ENCODE measurements at regions not wholly inside any gene's neighbourhood (a gene's known extent, or its start where the extent isn't known, plus 50 kb on each side); places are given as distances from the start of the nearest gene placed in this dataset.

DNA sequence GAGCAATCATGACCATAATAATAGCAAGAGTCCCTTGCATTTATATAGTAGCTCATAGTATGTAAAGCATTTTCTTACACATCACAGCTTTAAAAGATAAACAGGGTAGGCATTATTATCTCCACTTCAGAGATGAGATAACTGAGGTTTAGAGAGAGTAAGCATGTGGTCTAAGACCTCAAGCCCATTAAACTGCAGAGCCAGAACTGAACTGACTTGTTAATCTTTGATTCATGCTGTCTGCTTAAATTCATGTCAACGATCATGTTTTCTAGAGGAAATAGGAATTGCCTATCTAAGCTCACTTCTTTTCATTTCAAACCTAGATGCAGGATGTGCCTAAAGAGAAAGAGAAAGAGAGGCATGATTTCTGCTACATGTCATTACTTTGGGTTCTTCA lies 524.8 kb downstream of the PTPRC start:
- DNase-seq (ENCODE audit: low read depth, low spot score) = no peak
- Histone ChIP-seq H3K27ac (ENCODE audit: low read length) (no peak overlapping the region), H3K4me1 (ENCODE audit: control insufficient read depth, insufficient read depth, low read length) (peaks cover 2% of the 10 kb centered on the region; the same call in 1 of the 2 replicates), H3K27me3 (ENCODE audit: control insufficient read depth, insufficient read depth, low read length) (no peaks in the 10 kb centered on the region), H3K4me3 (ENCODE audit: low read length) (no peak overlapping the region), H3K9me3 (ENCODE audit: control insufficient read depth, insufficient read depth, low read length) (no peaks in the 10 kb centered on the region), H3K36me3 (ENCODE audit: control insufficient read depth, insufficient read depth, low read length) (no peaks in the 10 kb centered on the region)
- WGBS (ENCODE audit: insufficient coverage, insufficient read length) = no CpG with 5 or more reads among the region's 1 CpG

DNA sequence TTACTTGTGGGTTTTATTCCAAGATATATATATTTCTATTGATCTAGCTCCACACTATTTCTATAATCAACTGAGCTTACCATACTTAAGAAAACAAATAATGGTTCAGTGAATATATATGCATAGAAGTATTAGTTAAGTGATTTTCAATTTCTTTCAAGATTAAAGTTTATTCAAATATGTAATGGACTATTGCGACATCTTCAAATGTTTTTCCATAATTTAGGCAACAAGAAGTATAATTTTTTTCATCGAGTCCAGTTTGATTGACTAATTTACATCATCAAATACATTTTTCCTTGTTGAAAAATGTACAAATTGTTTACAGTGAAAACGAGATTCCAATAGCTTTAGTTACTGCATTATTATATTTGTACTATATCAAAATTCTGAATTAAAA lies 528.6 kb downstream of the PTPRC start:
- Histone ChIP-seq H3K9me3 (ENCODE audit: control insufficient read depth, insufficient read depth, low read length) (no peaks in the 10 kb centered on the region), H3K27ac (ENCODE audit: low read length) (no peak overlapping the region), H3K27me3 (ENCODE audit: control insufficient read depth, insufficient read depth, low read length) (no peaks in the 10 kb centered on the region), H3K4me1 (ENCODE audit: control insufficient read depth, insufficient read depth, low read length) (no peaks in the 10 kb centered on the region), H3K36me3 (ENCODE audit: control insufficient read depth, insufficient read depth, low read length) (no peaks in the 10 kb centered on the region), H3K4me3 (ENCODE audit: low read length) (no peak overlapping the region)
- DNase-seq (ENCODE audit: low read depth, low spot score) = no peak
- no CpG with 5 or more reads among the region's 3 CpGs for WGBS (ENCODE audit: insufficient coverage, insufficient read length)

DNA sequence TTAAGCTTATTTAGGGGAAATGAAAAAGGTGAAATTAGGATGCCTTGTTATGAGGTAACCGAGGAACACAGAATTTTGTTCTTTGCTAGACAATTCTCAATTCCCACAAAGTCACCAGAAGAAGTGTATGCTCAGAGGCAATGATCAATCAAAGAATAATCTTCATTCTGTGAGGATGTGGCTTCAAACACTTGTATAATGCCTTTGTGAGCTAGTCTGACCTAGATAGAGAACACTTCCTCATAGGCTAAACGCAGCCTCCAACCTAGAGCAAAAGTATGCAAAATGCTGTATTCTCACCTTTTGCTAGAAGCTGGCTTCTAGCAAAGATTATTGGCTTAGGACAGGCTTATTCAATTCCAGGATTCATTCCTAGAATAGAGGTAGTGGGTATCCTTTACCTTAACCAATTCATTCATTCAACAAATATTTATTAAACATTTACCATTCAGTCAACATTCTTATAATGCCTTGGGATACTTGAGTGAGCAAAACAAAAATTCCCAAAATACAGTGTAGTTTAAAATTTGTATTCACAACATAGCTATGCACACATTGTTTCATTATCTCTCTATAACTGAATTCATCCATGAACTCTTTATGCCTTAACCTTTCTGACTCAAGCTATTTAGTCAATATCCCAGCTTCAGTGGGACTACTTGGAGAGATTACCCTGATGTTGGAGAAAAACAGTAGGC lies 530.2 kb downstream of the PTPRC start:
- Histone ChIP-seq H3K4me1 (ENCODE audit: control insufficient read depth, insufficient read depth, low read length) (no peaks in the 10 kb centered on the region), H3K27me3 (ENCODE audit: control insufficient read depth, insufficient read depth, low read length) (no peaks in the 10 kb centered on the region), H3K36me3 (ENCODE audit: control insufficient read depth, insufficient read depth, low read length) (no peaks in the 10 kb centered on the region), H3K27ac (ENCODE audit: low read length) (no peak overlapping the region), H3K9me3 (ENCODE audit: control insufficient read depth, insufficient read depth, low read length) (no peaks in the 10 kb centered on the region), H3K4me3 (ENCODE audit: low read length) (no peak overlapping the region)
- DNase-seq (ENCODE audit: low read depth, low spot score) = no peak
- WGBS (ENCODE audit: insufficient coverage, insufficient read length) = no CpG with 5 or more reads among the region's 2 CpGs

GRCh38 chr1:199170711-199171110 lies 531.9 kb downstream of the PTPRC start:
- Histone ChIP-seq H3K9me3 (ENCODE audit: control insufficient read depth, insufficient read depth, low read length) (no peaks in the 10 kb centered on the region), H3K4me1 (ENCODE audit: control insufficient read depth, insufficient read depth, low read length) (no peaks in the 10 kb centered on the region), H3K4me3 (ENCODE audit: low read length) (no peak overlapping the region), H3K27me3 (ENCODE audit: control insufficient read depth, insufficient read depth, low read length) (no peaks in the 10 kb centered on the region), H3K36me3 (ENCODE audit: control insufficient read depth, insufficient read depth, low read length) (no peaks in the 10 kb centered on the region), H3K27ac (ENCODE audit: low read length) (no peak overlapping the region)
- no CpG with 5 or more reads among the region's 3 CpGs for WGBS (ENCODE audit: insufficient coverage, insufficient read length)
- DNase-seq (ENCODE audit: low read depth, low spot score) = no peak

- Histone ChIP-seq H3K9me3 (ENCODE audit: control insufficient read depth, insufficient read depth, low read length) (no peaks in the 10 kb centered on the region), H3K27ac (ENCODE audit: low read length) (no peak overlapping the region), H3K36me3 (ENCODE audit: control insufficient read depth, insufficient read depth, low read length) (no peaks in the 10 kb centered on the region), H3K4me3 (ENCODE audit: low read length) (no peak overlapping the region), H3K4me1 (ENCODE audit: control insufficient read depth, insufficient read depth, low read length) (no peaks in the 10 kb centered on the region), H3K27me3 (ENCODE audit: control insufficient read depth, insufficient read depth, low read length) (no peaks in the 10 kb centered on the region)
- DNase-seq (ENCODE audit: low read depth, low spot score) = no peak
- WGBS (ENCODE audit: insufficient coverage, insufficient read length) = no CpG with 5 or more reads among the region's 4 CpGs
Measured at GRCh38 chr1:199172171-199173124, 533.6 kb downstream of the PTPRC start.

- Histone ChIP-seq H3K9me3 (ENCODE audit: control insufficient read depth, insufficient read depth, low read length) (no peaks in the 10 kb centered on the region), H3K36me3 (ENCODE audit: control insufficient read depth, insufficient read depth, low read length) (no peaks in the 10 kb centered on the region), H3K4me3 (ENCODE audit: low read length) (no peak overlapping the region), H3K27ac (ENCODE audit: low read length) (no peak overlapping the region), H3K4me1 (ENCODE audit: control insufficient read depth, insufficient read depth, low read length) (no peaks in the 10 kb centered on the region), H3K27me3 (ENCODE audit: control insufficient read depth, insufficient read depth, low read length) (no peaks in the 10 kb centered on the region)
- no peak for DNase-seq (ENCODE audit: low read depth, low spot score)
Measured at GRCh38 chr1:199173356-199173755, 534.5 kb downstream of the PTPRC start.

- H3K4me1 ChIP-seq (ENCODE audit: control insufficient read depth, insufficient read depth, low read length) = no peaks in the 10 kb centered on the region
- no peaks in the 10 kb centered on the region for H3K9me3 ChIP-seq (ENCODE audit: control insufficient read depth, insufficient read depth, low read length)
- no peak overlapping the region for H3K4me3 ChIP-seq (ENCODE audit: low read length)
- no peaks in the 10 kb centered on the region for H3K36me3 ChIP-seq (ENCODE audit: control insufficient read depth, insufficient read depth, low read length)
- H3K27me3 ChIP-seq (ENCODE audit: control insufficient read depth, insufficient read depth, low read length) = no peaks in the 10 kb centered on the region
- H3K27ac ChIP-seq (ENCODE audit: low read length) = no peak overlapping the region
- DNase-seq (ENCODE audit: low read depth, low spot score) = no peak
Measured at GRCh38 chr1:199174336-199174735, 535.5 kb downstream of the PTPRC start.

DNA sequence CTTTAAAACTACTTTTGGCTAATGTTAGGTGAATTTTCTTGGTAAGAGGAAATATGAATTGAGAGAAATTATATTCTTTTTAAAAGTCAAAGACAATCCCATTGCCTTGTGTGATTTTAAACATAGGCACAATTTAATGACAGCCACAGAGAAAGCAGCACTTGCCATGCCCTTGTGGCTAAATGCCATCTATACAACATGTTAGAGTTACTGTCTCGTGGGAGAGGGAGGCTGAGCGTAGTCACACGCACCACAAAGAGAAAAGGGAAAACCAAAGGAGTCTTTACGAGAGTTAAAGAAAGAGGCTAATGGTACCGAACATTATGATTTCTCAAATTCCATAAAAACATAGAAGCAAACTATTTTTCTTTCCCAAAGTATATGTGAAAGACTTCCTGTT lies 537.9 kb downstream of the PTPRC start:
- no peaks in the 10 kb centered on the region for H3K27me3 ChIP-seq (ENCODE audit: control insufficient read depth, insufficient read depth, low read length)
- no peak overlapping the region for H3K27ac ChIP-seq (ENCODE audit: low read length)
- DNase-seq (ENCODE audit: low read depth, low spot score) = no peak
- H3K4me1 ChIP-seq (ENCODE audit: control insufficient read depth, insufficient read depth, low read length) = no peaks in the 10 kb centered on the region
- no peaks in the 10 kb centered on the region for H3K9me3 ChIP-seq (ENCODE audit: control insufficient read depth, insufficient read depth, low read length)
- WGBS (ENCODE audit: insufficient coverage, insufficient read length) = no CpG with 5 or more reads among the region's 5 CpGs
- H3K36me3 ChIP-seq (ENCODE audit: control insufficient read depth, insufficient read depth, low read length) = no peaks in the 10 kb centered on the region
- no peak overlapping the region for H3K4me3 ChIP-seq (ENCODE audit: low read length)

- WGBS (ENCODE audit: insufficient coverage, insufficient read length) = no CpG with 5 or more reads among the region's 4 CpGs
- Histone ChIP-seq H3K27me3 (ENCODE audit: control insufficient read depth, insufficient read depth, low read length) (no peaks in the 10 kb centered on the region), H3K9me3 (ENCODE audit: control insufficient read depth, insufficient read depth, low read length) (no peaks in the 10 kb centered on the region), H3K4me3 (ENCODE audit: low read length) (no peak overlapping the region), H3K36me3 (ENCODE audit: control insufficient read depth, insufficient read depth, low read length) (no peaks in the 10 kb centered on the region), H3K4me1 (ENCODE audit: control insufficient read depth, insufficient read depth, low read length) (no peaks in the 10 kb centered on the region), H3K27ac (ENCODE audit: low read length) (no peak overlapping the region)
- DNase-seq (ENCODE audit: low read depth, low spot score) = no peak
Measured at GRCh38 chr1:199177241-199177640, 538.4 kb downstream of the PTPRC start.

- H3K9me3 ChIP-seq (ENCODE audit: control insufficient read depth, insufficient read depth, low read length) = no peaks in the 10 kb centered on the region
- H3K4me3 ChIP-seq (ENCODE audit: low read length) = no peak overlapping the region
- WGBS (ENCODE audit: insufficient coverage, insufficient read length) = no CpG with 5 or more reads among the region's 2 CpGs
- H3K36me3 ChIP-seq (ENCODE audit: control insufficient read depth, insufficient read depth, low read length) = no peaks in the 10 kb centered on the region
- no peaks in the 10 kb centered on the region for H3K27me3 ChIP-seq (ENCODE audit: control insufficient read depth, insufficient read depth, low read length)
- no peak for DNase-seq (ENCODE audit: low read depth, low spot score)
- no peaks in the 10 kb centered on the region for H3K4me1 ChIP-seq (ENCODE audit: control insufficient read depth, insufficient read depth, low read length)
- H3K27ac ChIP-seq (ENCODE audit: low read length) = no peak overlapping the region
Measured at GRCh38 chr1:199178646-199179045, 539.8 kb downstream of the PTPRC start.
